ENCODE measurements at regions not wholly inside any gene's neighbourhood (a gene's known extent, or its start where the extent isn't known, plus 50 kb on each side); places are given as distances from the start of the nearest gene placed in this dataset.

DNA sequence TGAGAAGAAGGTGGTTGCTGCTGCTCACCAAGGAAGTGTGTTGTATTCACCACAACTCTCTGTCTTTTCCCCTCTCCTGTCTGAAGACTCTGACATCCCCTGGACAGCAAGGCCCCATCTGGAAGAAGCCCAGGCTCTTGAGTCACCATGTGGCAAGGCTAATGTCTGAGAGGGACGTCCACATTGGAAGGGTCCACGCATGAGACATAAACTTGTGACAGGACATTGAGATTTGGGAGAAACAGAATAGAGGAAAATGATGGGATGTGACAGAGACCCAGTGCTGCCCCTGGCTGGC, 176.5 kb downstream of the IRF8 start:
- CTCF ChIA-PET = interaction anchor here (1.8 to 3.2 kb wide), 2 partner anchors 177 to 443 kb away, joined by 6 to 15 read pairs; no protein-coding TSS in a partner anchor
- H3K27me3 ChIP-seq (ENCODE audit: insufficient read depth, low read length) = peaks cover 11% of the 10 kb centered on the region; the same call in 1 of the 2 replicates
- intact Hi-C loops (cut with micrococcal nuclease) = no loop called here

More for the DNA sequence above, 176.5 kb downstream of the IRF8 start:
- Histone ChIP-seq H3K4me3 (replicated peaks in 1 of 2; ENCODE audit: low read depth in 1 of 2, low read length in 2 of 2) (no peak overlapping the region), H3K4me2 (ENCODE audit: low read length) (no peak overlapping the region), H3K79me2 (ENCODE audit: insufficient read depth, low read length) (no peaks in the 10 kb centered on the region), H3K9ac (ENCODE audit: low read length) (no peak overlapping the region), H3K9me2 (ENCODE audit: insufficient read depth) (no peaks in the 10 kb centered on the region), H3K36me3 (ENCODE audit: control insufficient read depth in 1 of 2, insufficient read depth in 2 of 2, low read length in 2 of 2) (no peaks in the 10 kb centered on the region), H3K9me3 (ENCODE audit: control insufficient read depth in 1 of 2, insufficient read depth in 1 of 2, low read depth in 1 of 2, low read length in 2 of 2) (no peaks in the 10 kb centered on the region), H3K4me1 (ENCODE audit: control insufficient read depth in 1 of 2, insufficient read depth in 2 of 2, low read length in 2 of 2) (peaks cover 0 to 4% of the 10 kb centered on the region in 2 experiments; a peak in 1 of 4 replicates), H2AFZ (ENCODE audit: low read depth, low read length, poor library complexity, severe bottlenecking) (no peak overlapping the region), H4K20me1 (ENCODE audit: insufficient read depth) (no peaks in the 10 kb centered on the region), H3K27ac (ENCODE audit: low read depth, low read length) (no peak overlapping the region)
- BruUV-seq (replicated peaks) = no TSS peak
- DNase-seq (ENCODE audit: low read depth, low spot score) (no peak), ATAC-seq (no peak)
- POLR2A ChIA-PET = no interaction called here
- RAD21 ChIA-PET (ENCODE audit: low non-redundant PET in 1 of 2, low total read pairs in 2 of 2, uncharacterized antibody in 2 of 2, unreplicated experiment in 2 of 2) = no interaction called here
- TF ChIP-seq RAD21 (IDR thresholded peaks at IDR 0.05; ENCODE audit: low read depth) (no peak), FOSL1 (IDR thresholded peaks at IDR 0.05; ENCODE audit: low read depth) (no peak), SP1 (IDR thresholded peaks at IDR 0.05; ENCODE audit: low read depth) (no peak), CEBPB (IDR thresholded peaks at IDR 0.05; ENCODE audit: low read depth) (no peak), EZH2 (IDR thresholded peaks at IDR 0.05) (no peak), YY1 (IDR thresholded peaks at IDR 0.05; ENCODE audit: extremely low read depth, insufficient replicate concordance, low read depth, low read length) (no peak), TCF7L2 (IDR thresholded peaks at IDR 0.05; ENCODE audit: borderline replicate concordance, extremely low read depth, insufficient read depth, insufficient read length) (no peak), ELF1 (IDR thresholded peaks at IDR 0.05; ENCODE audit: borderline replicate concordance, low read depth) (no peak), MAX (IDR thresholded peaks at IDR 0.05) (no peak), EGR1 (IDR thresholded peaks at IDR 0.05; ENCODE audit: low read depth) (no peak), ZFX (IDR thresholded peaks at IDR 0.05) (no peak), ZBTB33 (IDR thresholded peaks at IDR 0.05; ENCODE audit: extremely low read depth, insufficient replicate concordance, low read length) (no peak), POLR2A (IDR thresholded peaks at IDR 0.05; ENCODE audit: borderline replicate concordance, extremely low read depth, insufficient read depth, insufficient read length) (no peak), JUND (IDR thresholded peaks at IDR 0.05) (no peak), REST (IDR thresholded peaks at IDR 0.05; ENCODE audit: low read depth) (no peak), SIN3A (IDR thresholded peaks at IDR 0.05; ENCODE audit: low read depth) (no peak), SRF (IDR thresholded peaks at IDR 0.05; ENCODE audit: low read depth) (no peak), POLR2AphosphoS5 (IDR thresholded peaks at IDR 0.05; ENCODE audit: low read depth, low read length) (no peak), ATF3 (IDR thresholded peaks at IDR 0.05) (no peak), CBX3 (IDR thresholded peaks at IDR 0.05; ENCODE audit: low read depth) (no peak)
